Activated CD8-positive, alpha-beta memory T cell treated with anti-CD3 and anti-CD28 coated beads, Interleukin-2, amount 50 U/mL, for 4 hours (primary cell): ENCODE measurements at regions not wholly inside any gene's neighbourhood (a gene's known extent, or its start where the extent isn't known, plus 50 kb on each side); places are given as distances from the start of the nearest gene placed in this dataset.

Source experiments
- DNase-seq: peaks from one replicate; pipeline ENCODE4 v3.0.0-alpha.2; 2020

DNA sequence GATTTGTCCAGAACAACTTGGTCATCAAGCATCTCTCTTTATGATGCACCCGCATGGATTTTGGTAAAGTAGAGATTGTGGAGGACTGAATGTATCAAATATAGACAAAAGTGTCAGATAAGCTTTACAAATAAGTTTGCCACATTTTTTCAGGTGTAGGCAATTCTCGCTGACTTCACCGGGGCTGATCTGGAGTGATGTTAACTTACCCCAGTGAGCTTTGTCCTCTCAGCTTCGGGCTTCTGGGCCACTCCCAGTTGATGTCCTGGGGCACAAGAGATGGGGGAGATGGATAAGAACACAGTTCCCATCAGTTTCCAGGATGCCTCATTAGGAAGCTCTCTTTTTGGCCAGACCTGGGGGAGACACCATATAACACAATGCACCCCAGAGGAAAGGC, 117.7 kb downstream of the ETS2 start:
- no peak for DNase-seq

DNA sequence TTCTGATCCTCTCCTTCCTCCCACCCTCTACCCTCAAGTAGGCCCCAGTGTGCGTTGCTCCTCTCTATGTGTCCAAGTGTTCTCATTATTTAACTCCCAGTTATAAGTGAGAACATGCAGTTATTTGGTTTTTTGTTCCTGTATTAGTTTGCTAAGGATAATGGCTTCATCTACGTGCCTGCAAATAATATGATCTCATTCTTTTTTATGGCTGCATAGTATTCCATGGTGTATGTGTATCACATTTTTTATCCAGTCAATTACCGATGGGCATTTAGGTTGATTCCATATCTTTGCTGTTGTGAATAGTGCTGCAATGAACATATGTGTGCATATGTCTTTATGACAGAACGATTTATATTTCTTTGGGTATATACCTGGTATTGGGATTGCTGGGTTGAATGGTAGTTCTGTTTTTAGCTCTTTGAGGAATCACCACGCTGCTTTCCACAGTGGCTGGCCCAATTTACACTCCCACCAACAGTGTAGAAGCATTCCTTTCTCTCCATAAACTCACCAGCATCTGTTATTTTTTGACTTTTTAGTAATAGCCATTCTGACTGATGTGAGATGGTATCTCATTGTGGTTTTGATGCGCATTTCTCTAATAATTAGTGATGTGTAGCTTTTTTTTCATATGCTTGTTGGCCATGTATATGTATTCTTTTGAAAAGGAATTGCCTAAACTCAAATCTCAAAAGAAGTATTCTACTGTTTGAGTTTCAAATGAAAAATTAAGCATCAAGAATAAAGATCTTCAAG, 116.9 kb downstream of the ETS2 start:
- DNase-seq: no peak

DNA sequence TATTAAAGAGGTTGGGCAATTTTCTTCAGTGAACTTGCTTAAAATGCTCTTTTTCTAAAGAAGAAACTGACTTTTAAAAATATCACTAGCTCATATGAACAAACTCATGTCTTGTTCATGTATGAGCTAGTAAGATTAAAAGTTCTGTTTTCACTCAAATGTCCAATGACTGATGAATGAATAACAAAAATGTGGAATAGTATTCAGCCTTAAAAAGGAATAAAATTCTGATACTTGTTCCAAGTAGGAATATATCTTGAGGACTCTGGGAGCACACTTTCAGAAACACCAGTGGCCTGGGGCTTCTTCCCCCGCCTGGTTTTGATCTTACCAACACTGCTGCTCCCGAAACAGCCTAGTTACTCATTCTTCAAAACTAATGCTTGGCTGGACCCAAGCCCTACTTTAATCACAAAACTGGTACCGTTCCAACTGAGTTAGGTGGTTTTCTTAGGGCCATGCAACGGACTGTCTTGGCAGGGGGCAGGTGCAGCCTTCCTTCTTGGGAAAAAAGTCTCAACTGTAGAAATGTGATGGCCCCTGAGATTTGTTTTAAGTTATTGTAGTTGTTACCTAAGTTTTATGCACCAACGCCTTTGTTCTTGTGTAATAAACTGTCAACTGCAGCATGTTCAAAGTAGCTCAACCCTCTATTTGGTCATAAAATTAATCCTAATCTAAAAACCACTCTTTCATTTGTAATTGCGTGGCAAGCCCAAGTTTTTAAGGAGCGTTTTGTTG, 116.0 kb downstream of the ETS2 start:
- DNase-seq: no peak

DNA sequence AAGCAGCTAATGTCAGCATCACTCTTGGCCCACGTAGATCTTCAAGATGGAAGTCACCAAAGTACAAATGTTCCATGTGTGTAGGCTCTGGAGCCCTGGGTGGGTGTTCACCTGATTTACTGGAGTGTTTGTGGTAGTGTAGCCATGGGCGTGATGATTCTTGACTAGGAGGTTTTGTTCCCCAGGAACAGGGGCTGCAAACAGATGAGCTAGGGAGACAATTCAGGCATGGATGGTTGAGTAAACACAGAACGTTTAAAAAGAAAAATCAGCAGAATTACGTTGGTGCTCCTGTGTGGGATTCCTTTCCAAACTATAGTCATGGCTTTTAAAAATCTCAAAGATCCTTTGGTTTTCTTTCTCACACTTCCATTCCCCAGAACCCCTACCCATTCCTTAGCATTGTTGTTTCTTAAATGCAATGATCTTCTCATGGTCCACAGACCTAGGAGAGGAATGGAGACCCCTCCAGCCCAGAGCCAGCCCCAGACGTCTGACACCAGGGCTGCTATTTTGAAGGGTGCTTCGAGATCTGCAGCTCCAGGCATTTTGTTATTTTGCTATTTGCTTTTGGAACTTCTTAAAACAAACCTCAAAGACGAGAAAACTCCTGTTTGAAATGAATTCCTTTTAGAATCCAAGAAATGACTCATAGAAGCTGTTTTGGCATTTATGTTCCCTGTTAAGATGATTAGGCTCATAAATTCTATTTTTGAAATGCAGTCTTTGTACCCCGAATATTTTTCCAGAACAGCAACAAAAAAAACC, 115.1 kb downstream of the ETS2 start:
- DNase-seq: no peak

DNA sequence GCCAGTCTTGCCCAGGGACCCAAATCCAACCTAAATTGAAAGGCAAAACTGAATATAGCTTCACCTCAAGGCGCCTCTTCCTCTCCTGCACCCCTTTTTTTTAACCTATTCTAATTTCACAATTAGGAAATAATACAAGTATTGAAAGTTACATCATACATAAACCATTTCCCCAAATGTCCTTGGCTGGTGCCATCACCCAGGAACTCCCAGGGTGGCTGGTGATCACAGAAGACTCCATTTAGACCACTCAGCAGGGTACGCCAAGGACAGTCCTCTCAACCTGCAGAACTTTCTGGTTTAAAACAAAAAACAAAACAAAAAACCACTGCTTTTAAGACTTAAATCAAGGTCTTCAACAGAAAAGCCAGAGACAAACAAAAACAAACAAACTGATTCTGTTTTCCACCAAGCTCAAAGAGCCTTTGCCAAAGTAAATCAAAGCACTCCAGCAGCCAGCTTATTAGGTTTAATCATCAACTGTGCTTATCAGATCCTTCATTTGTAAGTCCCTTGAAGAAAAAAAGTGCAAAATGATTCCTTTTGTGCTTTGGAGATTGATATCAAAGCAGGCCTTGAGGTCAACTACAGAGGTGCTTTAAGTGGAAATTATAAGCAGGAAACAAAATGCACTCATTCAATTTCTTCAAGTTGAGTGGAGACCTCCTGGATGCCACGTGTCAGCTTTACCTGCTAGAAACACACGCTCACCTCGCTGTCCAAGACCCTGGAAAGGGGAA, 113.0 kb downstream of the ETS2 start:
- no peak for DNase-seq

DNA sequence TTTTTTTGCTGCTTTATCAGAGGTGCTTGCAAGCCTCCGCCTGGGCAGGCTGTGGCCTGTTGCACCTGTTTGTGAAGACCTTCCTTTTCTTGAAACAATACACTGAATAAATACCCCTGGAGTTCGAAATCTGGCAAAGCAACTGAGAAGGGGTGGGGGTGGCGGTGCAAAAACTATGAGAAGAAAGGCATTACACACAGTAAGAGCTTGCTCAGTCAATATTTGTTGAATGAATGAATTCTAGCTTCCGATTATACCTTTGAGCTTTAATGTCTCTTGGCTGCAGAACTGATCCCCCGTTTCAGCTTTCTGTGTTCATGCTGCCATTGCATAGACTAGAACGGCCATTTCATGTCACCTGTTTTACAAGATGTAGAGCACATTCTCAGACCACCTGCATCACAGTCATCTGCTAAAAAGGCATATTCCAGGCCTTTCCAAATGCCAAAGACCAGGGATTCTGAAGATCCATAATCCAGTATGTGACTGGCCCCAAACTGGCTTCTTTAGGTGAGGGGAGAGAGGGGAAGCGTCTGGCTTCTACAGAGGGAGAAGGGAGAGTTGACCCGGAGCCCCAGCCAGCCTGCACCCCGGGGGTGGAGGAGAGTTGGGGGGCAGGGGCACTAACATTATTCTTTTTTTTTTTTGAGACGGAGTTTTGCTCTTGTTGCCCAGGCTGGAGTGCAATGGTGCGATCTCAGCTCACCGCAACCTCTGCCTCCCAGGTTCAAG, 111.5 kb downstream of the ETS2 start:
- DNase-seq: no peak

DNA sequence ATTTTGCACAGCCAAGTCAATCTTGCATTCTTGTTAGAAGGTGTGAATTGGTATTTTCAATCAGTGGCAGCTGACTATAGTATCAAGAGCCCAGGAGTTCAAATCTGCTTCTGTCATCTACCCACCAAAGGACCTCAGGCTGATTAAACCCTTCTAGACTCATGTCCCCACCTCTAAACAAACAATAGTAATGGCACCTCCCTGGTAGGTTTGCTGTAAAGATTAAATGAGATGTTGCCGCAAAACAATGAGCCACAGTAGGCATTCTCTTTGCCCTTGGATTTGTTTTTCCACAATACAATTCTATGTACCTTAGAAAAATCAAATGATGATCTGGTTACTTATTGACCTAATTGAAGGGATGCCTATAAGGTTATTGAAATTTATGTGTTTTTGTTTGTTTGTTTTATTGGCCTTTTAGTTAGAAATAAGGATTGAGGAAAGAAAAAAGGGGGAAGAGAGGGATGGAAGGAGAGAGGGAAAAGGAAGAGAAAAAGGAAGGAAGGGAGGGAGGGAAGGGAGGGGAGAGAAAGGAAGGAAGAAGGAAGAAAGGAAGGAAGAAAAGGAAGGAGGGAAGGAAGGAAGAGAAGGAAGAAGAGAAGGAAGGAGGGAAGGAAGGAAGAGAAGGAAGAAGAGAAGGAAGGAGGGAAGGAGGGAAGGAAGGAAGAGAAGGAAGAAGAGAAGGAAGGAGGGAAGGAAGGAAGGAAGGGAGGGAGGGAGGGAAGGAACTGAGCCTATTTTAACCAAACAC, 110.7 kb downstream of the ETS2 start:
- DNase-seq: no peak

DNA sequence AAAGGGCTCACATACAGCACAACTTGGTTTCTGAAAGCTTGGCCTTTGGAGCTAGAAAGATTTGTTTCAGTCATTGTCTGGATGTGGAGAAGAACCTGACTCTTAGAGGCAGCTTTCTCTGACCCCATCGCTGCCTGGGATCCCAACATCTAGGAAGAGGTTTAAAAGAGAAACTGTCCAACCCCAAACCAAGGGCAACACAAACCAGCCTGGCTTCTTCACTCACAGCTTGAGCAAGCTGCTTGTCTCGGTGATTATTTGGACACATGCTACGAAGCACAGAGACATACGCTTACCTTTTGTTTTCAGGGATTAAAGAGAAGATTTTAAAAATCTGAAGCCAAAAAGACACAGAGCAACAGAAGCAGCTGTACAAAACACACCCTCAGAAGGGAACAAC, 109.8 kb downstream of the ETS2 start:
- no peak for DNase-seq

DNA sequence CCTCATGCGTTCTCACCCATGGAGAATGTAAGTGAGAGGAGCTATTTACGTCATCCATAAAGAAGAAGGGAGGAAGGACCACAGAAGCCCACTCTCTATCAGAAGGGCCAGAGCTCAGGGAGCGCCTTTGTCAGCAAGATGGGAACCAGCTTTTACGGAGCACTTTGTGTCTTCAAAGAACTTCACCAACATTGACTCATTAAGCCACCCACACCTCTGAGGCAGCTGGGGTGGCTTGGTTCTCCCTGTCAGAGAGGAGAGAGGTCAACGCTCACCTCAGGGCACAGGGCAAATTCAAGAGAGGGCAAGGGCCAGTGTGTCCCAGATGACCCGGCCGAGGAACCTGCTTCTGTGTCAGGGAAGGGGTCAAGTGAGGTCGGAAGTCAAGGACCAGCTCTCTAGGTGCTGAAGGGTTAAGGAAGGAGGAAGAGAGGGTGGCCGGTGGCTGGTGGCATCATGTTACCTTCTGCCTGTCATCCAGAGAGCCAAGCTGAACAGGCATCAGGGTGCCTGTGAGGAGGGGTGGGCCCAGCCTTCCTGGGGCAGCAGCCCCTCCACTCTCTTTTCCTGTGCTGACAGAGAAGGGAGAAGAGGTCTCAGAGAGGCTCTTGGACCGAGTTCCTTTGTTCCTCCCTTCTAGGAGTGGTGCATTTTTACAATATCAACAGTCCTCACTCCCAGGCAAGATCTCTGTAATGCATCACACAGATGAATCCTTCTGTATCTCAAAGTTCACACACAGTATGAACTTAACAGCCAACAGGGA, 109.0 kb downstream of the ETS2 start:
- no peak for DNase-seq

DNA sequence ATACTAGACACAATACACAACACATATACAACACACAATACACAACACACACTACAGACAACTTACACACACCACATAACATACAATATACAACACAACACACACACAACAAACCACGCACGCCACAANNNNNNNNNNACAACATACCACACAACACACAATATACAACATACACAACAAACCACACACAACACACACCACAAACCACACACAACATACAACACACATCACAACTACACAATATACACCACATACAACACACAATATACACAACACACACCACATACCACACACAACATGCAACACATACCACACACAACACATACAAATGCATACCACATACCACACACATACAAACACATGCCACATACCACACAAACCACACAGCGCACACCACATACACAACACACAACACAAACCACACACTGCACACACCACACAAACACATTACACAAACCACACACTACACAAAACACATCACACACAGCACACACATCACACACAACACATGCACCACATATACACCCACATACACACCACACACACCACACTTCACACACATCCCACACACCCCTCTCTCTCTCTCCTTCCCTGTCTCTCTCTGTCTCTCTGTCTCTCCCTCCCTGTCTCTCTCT, 108.3 kb downstream of the ETS2 start:
- DNase-seq: no peak

DNA sequence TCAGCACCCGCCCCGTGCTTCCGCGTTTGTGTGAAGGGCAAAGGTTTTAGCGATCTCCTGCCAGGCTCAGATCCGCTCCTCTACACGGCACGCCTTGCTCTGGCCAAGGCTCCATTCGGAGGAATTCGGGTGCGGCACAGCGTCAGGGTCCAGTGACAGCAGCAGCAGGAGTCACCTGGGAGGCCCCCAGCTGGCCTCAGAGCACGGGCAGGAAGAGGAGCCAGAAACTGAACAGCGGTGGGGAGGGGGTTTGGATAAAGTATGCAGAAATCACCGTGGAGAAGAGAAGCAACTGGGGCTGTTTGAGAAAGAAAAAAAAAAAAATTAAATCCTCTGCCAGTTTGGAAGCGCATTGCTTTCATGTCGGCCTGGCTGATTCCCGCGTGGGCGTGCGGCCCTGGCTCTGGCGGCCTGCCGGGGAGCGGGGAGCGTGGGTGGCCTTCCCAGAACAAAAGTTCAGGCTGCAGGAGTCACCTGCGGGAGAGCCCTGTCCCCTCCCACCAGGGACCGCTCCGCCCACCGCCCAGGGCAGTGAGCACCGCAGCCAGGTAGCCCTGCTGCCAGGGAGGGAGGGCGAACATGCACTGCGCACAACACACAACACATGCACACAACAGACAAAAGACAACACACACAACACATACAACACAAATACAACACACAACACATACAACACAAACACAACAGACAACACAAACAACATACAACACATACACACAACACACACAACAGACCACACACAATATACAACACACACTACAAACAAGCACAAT, 107.6 kb downstream of the ETS2 start:
- no peak for DNase-seq

DNA sequence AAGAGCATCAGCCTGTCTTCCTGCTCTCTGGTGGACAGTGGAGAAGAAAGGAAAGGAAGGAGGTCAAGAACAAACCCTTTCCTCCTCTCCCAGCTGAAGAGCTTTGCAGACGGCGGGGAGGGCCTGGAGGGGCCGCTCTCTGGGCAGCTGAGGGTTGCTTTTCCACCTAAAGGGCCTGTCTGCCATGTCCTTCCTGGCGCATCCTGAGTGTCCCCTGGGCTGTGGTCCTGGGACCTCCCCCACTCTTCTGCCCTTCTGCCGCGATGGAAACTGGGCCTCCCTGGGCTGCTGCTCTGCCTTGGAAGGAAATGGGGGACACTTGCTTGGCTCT, 107.0 kb downstream of the ETS2 start:
- DNase-seq: no peak

DNA sequence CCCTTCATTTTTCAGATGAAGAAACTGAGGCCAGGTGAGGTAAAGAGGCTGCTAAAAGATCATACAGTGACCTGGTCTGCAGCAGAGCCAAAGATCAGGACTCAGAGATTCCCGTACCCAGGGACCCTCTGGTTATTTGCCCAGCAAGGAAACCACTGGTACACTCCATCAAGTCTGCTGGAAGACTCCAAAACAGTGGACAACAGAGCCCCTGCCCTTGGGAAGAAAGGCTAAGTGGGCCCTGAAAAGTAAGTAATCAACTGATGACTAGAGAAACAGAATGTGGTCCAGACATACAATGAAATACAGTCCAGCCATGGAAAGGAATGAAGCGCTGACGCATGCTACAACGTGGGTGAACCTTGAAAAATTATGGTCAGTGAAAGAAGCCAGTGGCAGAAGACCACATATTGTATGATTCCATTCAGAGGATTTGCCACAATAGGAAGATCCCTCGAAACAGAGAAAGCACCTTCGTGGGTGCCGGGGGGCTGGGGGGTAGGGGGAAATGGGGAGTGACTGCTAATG, 106.4 kb downstream of the ETS2 start:
- DNase-seq: no peak

DNA sequence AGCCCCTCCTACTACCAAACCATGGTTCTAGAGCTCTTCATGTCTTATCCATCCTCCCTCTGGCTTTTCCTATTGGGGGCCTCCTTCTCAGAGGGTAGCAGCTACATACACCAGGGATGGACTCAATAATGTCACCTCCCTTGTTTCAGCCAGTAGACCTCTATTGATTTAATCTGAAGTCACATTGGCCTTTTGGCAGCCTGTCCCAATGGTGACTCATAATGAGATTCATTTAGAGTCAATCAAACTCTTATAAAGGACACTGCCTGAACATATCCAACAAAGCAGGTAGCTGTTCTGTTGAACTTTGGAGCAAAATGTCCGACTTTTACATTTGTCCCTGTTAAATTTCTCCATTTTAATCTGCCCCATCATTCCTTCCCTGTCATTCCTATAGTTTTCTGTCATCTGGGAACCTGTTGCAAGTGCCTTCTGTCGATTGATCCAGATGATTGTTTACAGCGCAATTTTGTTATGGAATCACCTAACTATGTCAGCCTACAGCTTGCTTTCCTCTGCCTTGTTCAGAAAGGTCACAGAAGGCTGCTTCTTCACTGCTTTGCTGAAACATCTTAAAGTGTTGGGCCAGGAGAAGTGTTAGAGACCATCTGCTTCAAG, 105.9 kb downstream of the ETS2 start:
- no peak for DNase-seq

DNA sequence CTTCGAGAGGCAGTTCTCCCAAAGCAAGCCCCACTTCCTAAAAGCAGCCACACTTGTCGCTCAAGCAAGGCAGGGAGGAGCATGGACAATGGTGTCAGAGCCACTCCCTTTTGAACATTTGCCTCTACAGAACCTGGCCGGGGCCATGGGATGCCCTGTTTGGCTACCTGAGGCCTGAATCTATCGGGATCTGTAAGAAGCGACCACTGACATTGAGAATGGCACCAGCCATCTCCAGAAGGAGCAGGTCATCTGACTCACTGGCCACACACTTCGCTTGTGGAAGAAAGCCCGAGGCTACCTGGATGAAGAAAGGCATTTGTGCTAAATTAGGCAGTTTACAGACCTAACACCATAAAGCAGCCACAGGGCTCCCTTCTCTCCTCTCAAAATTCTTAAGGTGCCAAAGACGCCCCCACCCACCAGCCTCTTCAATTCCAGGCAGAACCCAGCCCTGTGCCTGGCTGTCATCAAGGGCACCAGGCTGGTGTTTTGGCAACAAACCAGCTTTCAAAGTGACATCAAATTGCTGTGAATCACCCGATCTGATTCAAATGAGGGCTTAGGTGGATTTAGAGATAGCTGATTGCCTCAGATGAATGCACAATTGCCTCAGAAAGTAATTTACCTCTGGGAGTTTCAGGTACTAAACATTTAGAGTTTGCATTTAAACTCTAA, 104.8 kb downstream of the ETS2 start:
- no peak for DNase-seq

DNA sequence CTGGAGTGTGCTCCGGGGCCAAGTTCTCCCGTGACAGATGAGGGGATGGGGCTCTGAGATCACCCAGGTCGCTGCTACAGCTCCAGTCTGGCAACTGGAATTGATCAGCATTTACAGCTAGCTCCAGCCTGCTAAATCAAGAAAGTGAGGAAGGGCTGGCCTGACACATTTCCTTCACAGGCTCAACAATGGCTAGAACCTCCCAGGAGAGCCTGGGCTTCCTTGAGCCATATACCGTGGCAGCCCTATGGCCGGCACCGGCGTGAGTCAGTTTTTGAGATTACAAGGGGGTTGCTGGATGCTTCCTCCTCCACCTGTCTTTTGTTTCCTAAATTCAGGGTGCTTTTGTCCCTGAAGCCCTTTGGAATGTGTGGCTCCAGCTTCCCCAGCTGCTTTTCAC, 104.2 kb downstream of the ETS2 start:
- no peak for DNase-seq

DNA sequence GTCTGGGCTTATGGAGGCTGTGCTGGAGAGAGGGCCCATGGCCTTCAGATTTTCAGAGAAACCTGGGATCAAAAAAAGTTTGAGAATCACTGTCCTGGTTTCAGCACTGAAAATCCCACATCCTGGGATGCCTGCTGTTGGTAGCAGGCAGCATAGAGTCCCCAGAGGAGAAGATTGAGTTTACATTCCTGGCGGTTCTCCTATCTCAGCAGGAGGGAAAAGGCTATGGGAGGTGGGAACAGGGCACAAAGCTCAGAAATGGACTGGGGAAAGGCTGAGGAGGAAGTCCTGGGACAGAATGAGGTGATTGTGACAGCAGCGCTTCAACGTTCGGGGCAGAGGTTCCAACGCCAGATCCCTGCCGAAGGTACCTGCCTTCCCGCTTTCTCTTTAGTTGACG, 103.4 kb downstream of the ETS2 start:
- no peak for DNase-seq

DNA sequence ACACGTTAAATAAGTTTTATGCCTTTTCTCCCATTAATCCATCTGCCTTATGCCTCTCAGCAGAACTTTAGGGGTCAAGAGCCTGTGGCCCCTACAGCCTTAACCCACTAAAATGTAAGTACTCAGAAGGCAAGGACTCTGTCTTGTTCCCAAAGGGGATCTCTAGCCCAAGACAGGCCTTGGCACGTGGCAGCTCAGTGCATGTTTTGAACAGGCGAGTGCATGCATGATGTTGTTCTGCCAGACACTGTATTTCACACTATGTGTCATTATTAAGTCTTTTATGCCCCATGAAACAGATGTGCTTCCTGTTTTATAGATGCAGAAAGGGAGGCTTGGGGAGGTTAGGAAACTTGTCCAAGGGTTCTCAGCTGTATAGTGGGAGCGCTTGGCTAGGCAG, 102.8 kb downstream of the ETS2 start:
- DNase-seq: no peak
